ENCODE measurements at regions not wholly inside any gene's neighbourhood (a gene's known extent, or its start where the extent isn't known, plus 50 kb on each side); places are given as distances from the start of the nearest gene placed in this dataset.

DNA sequence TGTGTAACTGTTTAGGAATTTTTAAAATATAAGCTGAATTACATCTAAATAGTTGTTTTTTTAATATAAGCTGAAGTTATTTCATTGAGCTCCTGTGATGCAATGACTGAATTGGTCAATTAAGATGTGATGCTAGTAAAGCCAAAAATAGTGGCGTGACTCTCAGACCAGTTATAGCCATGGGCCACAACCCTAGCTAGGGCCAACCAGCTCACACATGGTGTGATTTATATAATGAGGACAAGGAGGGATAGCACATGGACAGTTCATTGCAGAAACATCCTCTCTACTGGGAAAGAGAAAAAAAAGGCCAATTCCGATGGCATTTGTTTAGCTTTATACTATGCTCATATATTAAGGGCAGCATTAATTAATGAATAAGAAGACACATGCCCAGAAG, 119.3 kb upstream of the PROX1 start:
- TF ChIP-seq, protein P1, sequence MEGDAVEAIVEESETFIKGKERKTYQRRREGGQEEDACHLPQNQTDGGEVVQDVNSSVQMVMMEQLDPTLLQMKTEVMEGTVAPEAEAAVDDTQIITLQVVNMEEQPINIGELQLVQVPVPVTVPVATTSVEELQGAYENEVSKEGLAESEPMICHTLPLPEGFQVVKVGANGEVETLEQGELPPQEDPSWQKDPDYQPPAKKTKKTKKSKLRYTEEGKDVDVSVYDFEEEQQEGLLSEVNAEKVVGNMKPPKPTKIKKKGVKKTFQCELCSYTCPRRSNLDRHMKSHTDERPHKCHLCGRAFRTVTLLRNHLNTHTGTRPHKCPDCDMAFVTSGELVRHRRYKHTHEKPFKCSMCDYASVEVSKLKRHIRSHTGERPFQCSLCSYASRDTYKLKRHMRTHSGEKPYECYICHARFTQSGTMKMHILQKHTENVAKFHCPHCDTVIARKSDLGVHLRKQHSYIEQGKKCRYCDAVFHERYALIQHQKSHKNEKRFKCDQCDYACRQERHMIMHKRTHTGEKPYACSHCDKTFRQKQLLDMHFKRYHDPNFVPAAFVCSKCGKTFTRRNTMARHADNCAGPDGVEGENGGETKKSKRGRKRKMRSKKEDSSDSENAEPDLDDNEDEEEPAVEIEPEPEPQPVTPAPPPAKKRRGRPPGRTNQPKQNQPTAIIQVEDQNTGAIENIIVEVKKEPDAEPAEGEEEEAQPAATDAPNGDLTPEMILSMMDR (IDR thresholded peaks at IDR 0.05; ENCODE audit: low read depth, low read length, poor library complexity, severe bottlenecking) = no peak
- TF ChIP-seq EZH2phosphoT487 (IDR thresholded peaks at IDR 0.05; ENCODE audit: borderline replicate concordance, low read length) = no peak
